B cell (primary cell): ENCODE measurements at regions not wholly inside any gene's neighbourhood (a gene's known extent, or its start where the extent isn't known, plus 50 kb on each side); places are given as distances from the start of the nearest gene placed in this dataset.

Experiments
- CTCF ChIP-seq: fragments of 200-600 bp; IDR thresholded peaks from one replicate; pipeline ENCODE4 v1.8.0; 2022; ENCODE audit warnings: antibody characterized with exemption, mild to moderate bottlenecking
- EZH2 ChIP-seq: IDR thresholded peaks from 2 replicates; pipeline ENCODE4 v1.6.1; 2012; ENCODE audit warnings: borderline replicate concordance, low read depth, mild to moderate bottlenecking, moderate library complexity, low read length; ENCODE audit not compliant: insufficient read depth, poor library complexity, severe bottlenecking

DNA sequence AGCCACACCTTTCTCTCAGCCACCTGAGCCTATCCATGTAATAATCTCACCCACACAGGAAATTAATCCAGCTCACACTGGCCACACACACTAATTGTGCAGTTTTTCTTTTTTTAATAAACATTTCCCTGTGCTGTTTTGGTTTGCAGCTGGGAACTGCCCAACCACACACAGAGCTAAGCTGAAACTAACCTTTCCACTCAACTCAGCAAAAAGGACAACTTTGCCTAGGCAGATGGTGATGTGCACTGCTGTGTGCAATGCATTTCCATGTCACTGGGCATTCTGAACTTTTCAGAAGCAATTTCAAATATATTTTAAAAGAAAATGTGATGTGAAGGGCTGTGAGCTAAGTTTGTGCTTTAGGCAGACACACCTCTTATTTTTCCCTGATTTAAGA lies 70.0 kb upstream of the TLL1 start:
- no peak for TF ChIP-seq CTCF
- TF ChIP-seq EZH2, result no peak
